Motor neuron (in vitro differentiated cells): ENCODE measurements at regions not wholly inside any gene's neighbourhood (a gene's known extent, or its start where the extent isn't known, plus 50 kb on each side); places are given as distances from the start of the nearest gene placed in this dataset.

Experiments used
- ATAC-seq, 8 experiments: fragments of 200-7000 bp; cut with Tn5 transposase; replicated peaks in 6 of 8; 2 replicates each; pipeline ENCODE4 v1.8.0; 2021; ENCODE audit warnings: mild to moderate bottlenecking in 8 of 8, moderate library complexity in 8 of 8
- H3K27ac ChIP-seq, 2 donors: fragments of 250-450 bp; sonication (Bioruptor Pico); 2 replicates each; pipeline ENCODE4 v1.9.0; 2021; ENCODE audit warnings: antibody characterized with exemption in 2 of 2, mild to moderate bottlenecking in 2 of 2, moderate library complexity in 1 of 2
- H3K4me1 ChIP-seq, 2 donors: fragments of 250-450 bp; sonication (Bioruptor Pico); replicated peaks in 1 of 2; 2 replicates each; pipeline ENCODE4 v1.6.1; 2021; ENCODE audit warnings: antibody characterized with exemption in 2 of 2, mild to moderate bottlenecking in 2 of 2, moderate library complexity in 1 of 2
- H3K4me3 ChIP-seq, 5 donors: fragments of 250-450 bp; sonication (Bioruptor Pico); 2 replicates each; pipeline ENCODE4 v1.9.0; 2021; ENCODE audit warnings: antibody characterized with exemption in 5 of 5, mild to moderate bottlenecking in 5 of 5, moderate library complexity in 4 of 5
- WGBS, 10 experiments: fragments of 450-650 bp; shearing (Covaris generic); methylation state at CpG; one replicate each; pipeline ENCODE4 v1.0.0; 2022; 5-methylcytosine and 5-hydroxymethylcytosine counted together
- in situ Hi-C, 9 experiments: fragments of 400-800 bp; cut with MboI; loops; one replicate each; pipeline ENCODE4 v1.15.0; 2021; ENCODE audit warnings: low sequenced_read_pairs in 9 of 9, low pct_unique_long_range_greater_than_20kb in 2 of 9; ENCODE audit not compliant: unreplicated experiment in 9 of 9

DNA sequence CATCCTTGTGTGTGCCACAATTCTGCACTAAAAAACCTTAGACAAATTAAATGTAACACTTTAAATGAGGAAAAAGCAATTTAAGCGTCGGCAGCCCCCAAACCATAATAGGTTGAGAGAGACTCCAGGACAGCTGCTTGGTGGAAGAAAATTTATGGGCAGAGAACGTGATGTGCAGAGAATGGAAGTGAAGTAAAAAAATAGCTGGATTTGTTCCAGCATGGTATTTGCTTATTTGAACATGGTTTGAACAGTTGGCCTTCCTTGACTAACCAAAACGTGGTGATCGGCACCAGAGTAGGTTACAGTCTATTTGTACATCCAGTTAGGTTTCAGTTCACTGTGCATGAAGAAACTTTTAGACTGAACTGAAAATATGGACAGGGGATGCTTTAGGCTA, 343.0 kb upstream of the CPEB2 start:
- in situ Hi-C loops: no loop called here
- 20 to 88% (median 72%) methylated on average over 1 to 5 of the region's 5 CpGs for WGBS, 10 experiments
- Histone ChIP-seq H3K27ac (no peak overlapping the region), H3K4me3 (no peak overlapping the region), H3K4me1 (no peaks in the 10 kb centered on the region)
- peak in 2 of 8 experiments; percentile 33 to 48 for ATAC-seq

DNA sequence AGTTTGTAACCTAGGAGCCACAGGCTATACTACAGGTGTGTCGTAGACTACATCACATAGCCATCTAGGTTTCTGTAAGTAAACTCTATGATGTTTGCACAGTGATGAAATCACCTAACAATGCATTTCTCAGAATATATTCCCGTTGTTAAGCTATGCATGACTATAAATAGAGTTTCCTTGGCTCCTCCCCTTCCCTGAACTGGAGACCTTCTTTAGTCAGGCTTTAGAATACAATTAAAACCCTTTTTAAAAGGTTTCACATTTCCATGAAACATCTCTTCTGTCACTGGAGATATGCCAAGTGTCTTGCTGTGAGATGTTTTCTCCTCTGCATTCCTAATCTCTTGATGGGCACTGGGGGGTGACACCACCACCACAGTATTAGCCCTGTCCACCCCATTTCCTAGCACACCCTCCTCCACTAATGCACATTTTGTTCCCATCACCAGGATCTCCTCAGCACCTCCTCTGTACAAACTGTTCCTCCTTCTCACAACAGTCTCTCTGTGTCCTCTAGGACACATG, 334.6 kb upstream of the CPEB2 start:
- no peaks in the 10 kb centered on the region for H3K4me1 ChIP-seq
- ATAC-seq: peak in 5 of 8 experiments; percentile 32 to 96 (median 85)
- in situ Hi-C loops: no loop called here
- no peak overlapping the region for H3K27ac ChIP-seq
- H3K4me3 ChIP-seq: no peak overlapping the region
- 0 to 86% (median 50%) methylated on average over 1 to 2 of the region's 2 CpGs; no CpG with 5 or more reads in 3 of the 10 experiments for WGBS, 10 experiments

DNA sequence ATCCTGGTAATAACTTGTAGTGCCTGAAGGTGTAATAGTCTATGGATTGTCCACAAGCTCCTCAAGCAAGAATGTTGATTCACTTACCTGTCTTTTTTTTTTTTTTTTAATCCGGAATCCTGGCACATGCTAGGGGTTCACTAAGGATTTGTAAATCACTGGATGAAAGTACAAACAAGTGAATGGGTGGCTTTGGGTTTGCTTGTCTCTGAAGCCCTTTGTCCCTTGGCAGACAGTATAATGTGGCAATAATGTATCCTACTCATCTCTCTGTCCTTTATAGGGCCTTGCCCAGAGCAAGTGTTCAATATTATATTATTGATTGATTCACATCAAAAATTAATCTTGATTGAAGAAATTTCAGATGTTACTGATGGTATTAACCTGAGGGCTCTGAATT, 334.0 kb upstream of the CPEB2 start:
- 0 to 100% (median 78%) methylated on average over 1 of the region's 1 CpG; no CpG with 5 or more reads in 4 of the 10 experiments for WGBS, 10 experiments
- in situ Hi-C loops: no loop called here
- Histone ChIP-seq H3K27ac (no peak overlapping the region), H3K4me1 (no peaks in the 10 kb centered on the region), H3K4me3 (no peak overlapping the region)
- no peak for ATAC-seq

DNA sequence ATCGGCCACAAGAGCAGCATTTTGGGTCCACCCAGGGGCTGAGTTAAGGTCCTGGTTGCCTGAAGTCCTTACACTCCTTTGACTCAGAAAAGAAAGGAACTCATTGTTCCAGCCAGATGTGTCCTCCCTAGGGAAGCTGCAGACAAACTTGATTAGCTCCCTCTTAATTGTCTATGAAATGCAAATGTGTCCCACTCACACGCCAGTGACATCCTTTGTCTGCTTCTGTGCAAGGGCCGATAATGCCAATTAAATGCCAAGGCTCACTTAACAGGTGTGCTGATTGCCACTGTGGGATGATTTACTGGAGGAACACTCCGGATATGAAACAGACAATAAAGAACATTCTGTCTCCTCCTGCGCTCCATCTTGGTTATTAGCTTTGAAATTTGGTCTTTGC, 332.9 kb upstream of the CPEB2 start:
- no peak overlapping the region for H3K4me3 ChIP-seq
- in situ Hi-C loops: no loop called here
- H3K27ac ChIP-seq: no peak overlapping the region
- no peak for ATAC-seq
- 0 to 80% (median 52%) methylated on average over 1 to 4 of the region's 5 CpGs for WGBS, 10 experiments
- H3K4me1 ChIP-seq: no peaks in the 10 kb centered on the region

DNA sequence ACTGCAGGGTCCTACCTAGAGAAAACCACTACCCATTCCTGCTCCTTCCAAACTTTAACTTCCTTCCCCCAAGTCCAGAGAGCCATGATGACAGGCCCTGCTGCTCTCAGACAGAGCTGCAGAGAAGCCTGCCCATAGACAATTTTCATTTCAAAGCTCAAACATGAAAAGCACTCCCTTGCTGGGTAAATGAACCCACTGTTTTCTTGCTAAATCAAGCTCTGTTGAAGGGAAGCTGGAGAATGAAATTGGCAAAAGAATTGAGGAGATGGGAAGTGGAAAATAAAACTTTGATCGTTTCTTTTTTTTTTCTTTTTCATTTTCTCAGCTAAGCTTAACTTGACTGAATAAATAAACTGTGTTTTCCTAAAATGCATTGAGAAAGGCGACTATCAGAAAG, 331.1 kb upstream of the CPEB2 start:
- in situ Hi-C loops: no loop called here
- Histone ChIP-seq H3K27ac (no peak overlapping the region), H3K4me3 (no peak overlapping the region), H3K4me1 (no peaks in the 10 kb centered on the region)
- ATAC-seq: no peak
- WGBS, 10 experiments: 0 to 94% (median 28%) methylated on average over 1 to 2 of the region's 2 CpGs

DNA sequence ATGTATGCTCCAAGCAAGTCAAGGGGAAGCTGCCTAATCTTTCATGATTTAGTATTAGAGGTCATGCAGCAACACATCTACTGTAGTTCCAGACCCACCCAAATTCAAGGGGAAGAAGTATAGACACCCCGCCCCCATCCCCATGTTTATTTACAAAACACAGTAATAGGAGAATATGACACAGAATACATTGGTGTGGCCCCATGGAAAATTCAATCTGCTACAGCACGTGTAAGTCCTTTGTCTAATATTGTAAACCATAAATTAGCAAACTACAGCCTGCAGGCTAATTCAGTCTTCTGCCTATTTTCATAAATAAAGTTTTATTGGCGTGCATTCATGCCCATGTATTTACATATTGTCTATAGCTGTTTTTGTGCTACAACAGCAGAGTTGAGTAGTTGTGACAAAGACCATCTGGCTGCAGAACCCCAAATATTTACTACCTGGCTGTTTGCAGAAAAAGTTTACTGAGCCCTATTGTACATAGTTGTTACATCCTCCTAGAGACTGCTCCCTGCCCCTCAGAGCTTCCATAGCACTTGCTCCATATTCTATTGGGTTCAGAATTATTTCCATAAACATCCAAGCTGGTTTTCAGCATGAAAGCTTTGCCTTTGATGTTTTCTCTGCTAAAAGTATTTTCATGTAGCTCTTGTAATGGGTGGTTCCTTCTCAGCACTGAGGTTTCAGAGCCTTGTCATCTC, 326.8 kb upstream of the CPEB2 start:
- no peak overlapping the region for H3K4me3 ChIP-seq
- WGBS, 10 experiments: 0 to 95% (median 58%) methylated on average over 1 to 2 of the region's 3 CpGs; no CpG with 5 or more reads in 1 of the 10 experiments
- no peak overlapping the region for H3K27ac ChIP-seq
- H3K4me1 ChIP-seq: no peaks in the 10 kb centered on the region
- ATAC-seq: peak in 3 of 8 experiments; percentile 78 to 87 (median 79)
- in situ Hi-C loops: no loop called here

DNA sequence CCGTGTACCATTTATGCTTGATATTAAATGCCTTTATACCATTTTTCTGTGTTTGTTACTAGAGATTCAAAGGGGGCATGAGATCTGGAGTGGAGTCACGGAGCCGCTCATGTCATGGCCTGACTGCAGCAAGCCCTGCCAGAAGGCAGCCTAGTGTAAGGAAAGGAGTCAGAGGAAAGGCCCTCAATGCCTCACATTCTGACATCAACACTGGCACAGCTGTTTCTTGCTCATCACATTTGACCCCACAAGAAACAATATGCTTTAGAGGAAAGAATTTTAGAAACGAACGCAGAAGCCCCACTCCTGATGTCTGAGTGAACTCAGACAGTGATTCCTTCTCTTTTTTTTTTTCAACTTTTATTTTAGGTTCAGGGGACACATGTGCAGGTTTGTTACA, 322.4 kb upstream of the CPEB2 start:
- WGBS, 10 experiments: 0 to 100% (median 82%) methylated on average over 1 to 5 of the region's 5 CpGs; no CpG with 5 or more reads in 2 of the 10 experiments
- ATAC-seq: no peak
- in situ Hi-C loops: no loop called here

DNA sequence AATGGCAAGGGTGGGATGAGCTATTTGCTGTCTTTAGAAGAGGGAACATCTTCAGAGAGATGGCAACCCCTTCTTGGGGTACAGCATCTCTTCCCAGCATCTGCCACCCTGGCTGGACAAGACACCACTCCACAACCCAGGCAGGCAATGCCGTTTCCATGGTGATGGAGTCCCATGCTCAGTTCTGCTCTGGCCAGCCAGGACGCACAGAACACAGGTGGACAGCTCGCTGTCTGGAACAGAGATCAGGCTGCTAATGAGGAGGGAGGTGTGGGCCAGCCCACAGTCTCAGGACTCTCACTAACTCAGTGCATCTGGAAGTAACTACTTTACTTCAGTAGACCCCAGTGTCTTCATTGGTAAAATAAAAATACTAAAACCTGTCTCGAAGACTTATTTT, 321.0 kb upstream of the CPEB2 start:
- no peak overlapping the region for H3K27ac ChIP-seq
- no peaks in the 10 kb centered on the region for H3K4me1 ChIP-seq
- WGBS, 10 experiments: 0 to 87% (median 33%) methylated on average over 1 to 4 of the region's 4 CpGs; no CpG with 5 or more reads in 1 of the 10 experiments
- no peak overlapping the region for H3K4me3 ChIP-seq
- in situ Hi-C loops: no loop called here
- ATAC-seq: peak in 1 of 8 experiments; percentile 32

More for the DNA sequence above, 322.4 kb upstream of the CPEB2 start:
- H3K27ac ChIP-seq: no peak overlapping the region
- H3K4me1 ChIP-seq: no peaks in the 10 kb centered on the region
- no peak overlapping the region for H3K4me3 ChIP-seq

DNA sequence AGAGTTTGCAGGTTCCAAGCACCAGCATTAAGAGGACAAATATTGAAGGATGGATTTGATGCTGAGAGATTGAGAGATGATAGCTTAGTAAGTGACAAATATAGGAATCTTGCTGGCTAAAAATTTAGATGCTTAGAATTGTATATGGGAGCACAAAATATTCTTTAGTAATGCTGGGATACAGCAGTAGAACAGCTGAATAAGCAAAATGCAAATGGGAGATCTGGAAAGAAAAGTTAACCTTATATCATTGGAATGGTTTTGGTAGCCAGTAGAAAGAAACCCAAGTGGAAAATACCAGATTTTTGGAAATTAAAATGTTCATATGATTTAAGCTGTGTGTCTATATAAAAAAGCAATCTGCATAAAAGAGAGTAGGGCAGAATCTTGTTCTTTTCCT, 308.6 kb upstream of the CPEB2 start:
- Histone ChIP-seq H3K4me1 (no peaks in the 10 kb centered on the region), H3K27ac (no peak overlapping the region), H3K4me3 (no peak overlapping the region)
- in situ Hi-C loops: no loop called here
- ATAC-seq: no peak

DNA sequence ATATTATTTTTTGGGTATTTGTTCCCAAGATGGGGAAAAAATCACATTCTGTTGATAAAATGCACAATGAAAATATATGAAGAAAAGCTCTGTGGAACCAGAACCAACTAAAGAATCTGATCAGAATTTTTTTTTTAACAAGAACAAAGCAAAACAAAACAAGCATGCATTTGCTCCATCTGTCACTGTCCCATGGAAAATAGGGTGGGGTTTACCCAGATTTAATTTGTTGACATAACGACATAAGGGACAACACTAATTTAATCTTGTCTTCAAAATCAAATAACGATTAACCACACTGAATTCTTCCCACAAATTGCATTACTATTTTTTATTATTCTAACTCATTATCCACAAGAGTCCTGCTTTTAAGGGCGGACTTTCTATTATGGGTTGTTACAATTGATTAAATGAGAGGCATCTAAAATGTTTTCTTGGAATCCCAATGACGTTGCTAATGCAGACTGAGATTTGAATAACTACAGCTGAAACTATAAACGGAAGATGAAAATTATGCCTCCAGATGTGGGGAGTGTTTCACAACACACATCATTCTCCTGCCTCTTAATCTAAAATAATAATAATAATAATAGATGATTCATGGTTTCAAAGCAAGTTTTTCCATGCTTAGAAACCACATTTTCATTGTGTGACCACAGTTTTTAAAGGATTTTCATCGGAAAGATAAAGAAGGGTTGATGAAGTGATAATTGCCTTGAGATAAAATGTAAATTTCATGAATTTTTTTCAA, 307.0 kb upstream of the CPEB2 start:
- no peak overlapping the region for H3K27ac ChIP-seq
- no peak overlapping the region for H3K4me3 ChIP-seq
- ATAC-seq: peak in 2 of 8 experiments; percentile 96 to 97
- in situ Hi-C loops: no loop called here
- WGBS, 10 experiments: 2 to 93% (median 72%) methylated on average over 3 to 6 of the region's 6 CpGs
- H3K4me1 ChIP-seq: no peaks in the 10 kb centered on the region

DNA sequence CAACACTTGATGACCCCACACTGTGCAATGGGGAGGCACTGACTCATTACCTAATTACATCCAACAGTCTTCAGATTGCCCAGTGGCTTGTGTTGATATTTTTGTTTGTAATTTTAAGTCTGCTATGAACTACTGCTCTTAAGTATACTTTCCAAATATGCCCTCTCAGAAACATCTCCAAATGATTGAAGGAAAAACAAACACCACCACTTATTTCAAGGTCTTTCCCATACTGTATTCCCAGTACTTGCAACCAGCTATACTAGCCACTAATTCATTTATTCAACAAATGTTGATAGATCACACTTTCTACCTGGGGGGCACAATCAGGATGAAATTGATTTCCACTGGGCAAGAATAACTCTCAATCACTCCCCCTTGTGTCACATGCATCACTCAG, 302.2 kb upstream of the CPEB2 start:
- no peaks in the 10 kb centered on the region for H3K4me1 ChIP-seq
- no peak overlapping the region for H3K27ac ChIP-seq
- in situ Hi-C loops: no loop called here
- ATAC-seq: no peak
- no peak overlapping the region for H3K4me3 ChIP-seq

DNA sequence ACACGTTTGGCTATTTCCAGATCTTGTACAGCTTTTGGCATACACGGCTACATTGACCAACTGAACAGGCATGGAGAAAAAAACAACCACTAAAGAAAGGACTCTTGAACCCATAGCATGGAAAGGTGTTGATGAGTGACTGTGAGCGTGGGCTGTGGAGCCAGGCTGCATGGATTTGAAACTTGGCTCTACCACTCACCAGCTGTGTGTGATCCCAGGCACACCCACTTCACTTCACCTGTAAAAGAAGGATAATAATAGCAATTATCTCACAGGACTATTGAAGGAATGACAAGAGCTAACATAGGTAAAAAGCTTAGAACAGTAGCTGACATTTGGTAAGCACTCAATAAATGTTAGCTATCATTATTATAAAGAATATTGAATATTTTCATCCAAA, 301.7 kb upstream of the CPEB2 start:
- no peak for ATAC-seq
- in situ Hi-C loops: no loop called here

DNA sequence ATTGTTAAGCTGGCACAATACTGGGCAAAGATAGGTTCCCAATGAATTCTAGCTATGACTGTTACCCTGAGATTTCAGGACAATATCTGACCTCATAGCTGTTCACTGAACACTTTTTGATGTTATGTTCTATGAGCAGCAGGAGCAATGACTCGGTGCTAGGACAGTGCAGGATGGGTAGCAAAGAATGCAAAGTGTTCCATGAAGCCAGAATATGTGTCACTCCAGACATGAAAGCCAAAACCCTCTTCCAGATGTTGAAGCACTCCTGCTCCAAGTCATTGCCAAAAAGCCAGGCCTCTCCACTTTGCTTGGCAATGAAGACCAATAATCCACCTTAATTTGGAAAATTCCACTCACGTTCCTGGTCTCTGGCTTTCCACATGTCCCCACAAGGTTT, 300.9 kb upstream of the CPEB2 start:
- WGBS, 10 experiments: 0 to 89% (median 52%) methylated on average over 1 to 2 of the region's 2 CpGs; no CpG with 5 or more reads in 1 of the 10 experiments
- ATAC-seq: peak in 2 of 8 experiments; percentile 36 to 40
- Histone ChIP-seq H3K4me1 (no peaks in the 10 kb centered on the region), H3K4me3 (no peak overlapping the region), H3K27ac (no peak overlapping the region)
- in situ Hi-C loops: no loop called here

More for the DNA sequence above, 301.7 kb upstream of the CPEB2 start:
- 0 to 88% (median 67%) methylated on average over 1 to 3 of the region's 3 CpGs; no CpG with 5 or more reads in 1 of the 10 experiments for WGBS, 10 experiments
- no peaks in the 10 kb centered on the region for H3K4me1 ChIP-seq
- H3K4me3 ChIP-seq: no peak overlapping the region
- no peak overlapping the region for H3K27ac ChIP-seq
